C4-2B (cell line): ENCODE measurements at regions not wholly inside any gene's neighbourhood (a gene's known extent, or its start where the extent isn't known, plus 50 kb on each side); places are given as distances from the start of the nearest gene placed in this dataset.

Experiments used
- CTCF ChIP-seq: fragments of 450-650 bp; conservative IDR thresholded peaks from 2 replicates; pipeline ENCODE4 v1.5.1; 2017; ENCODE audit warnings: mild to moderate bottlenecking
- ZFX ChIP-seq: fragments of 450-650 bp; IDR thresholded peaks from 2 replicates; pipeline ENCODE4 v1.6.1; 2017

- no peak for TF ChIP-seq CTCF
- TF ChIP-seq ZFX = no peak
Measured at GRCh38 chr5:115070737-115071136, 99.0 kb downstream of the TRIM36 start.
